GM23248 (cell line): ENCODE measurements at regions not wholly inside any gene's neighbourhood (a gene's known extent, or its start where the extent isn't known, plus 50 kb on each side); places are given as distances from the start of the nearest gene placed in this dataset.

ENCODE experiments used
- EZH2 ChIP-seq: fragments of 200-600 bp; sonication (generic); IDR thresholded peaks from 2 replicates; pipeline ENCODE4 v1.6.1; 2018; ENCODE audit warnings: antibody characterized with exemption, mild to moderate bottlenecking; ENCODE audit not compliant: insufficient read depth, poor library complexity, severe bottlenecking
- EZH2phosphoT487 ChIP-seq: fragments of 200-600 bp; sonication (generic); IDR thresholded peaks from 2 replicates; pipeline ENCODE4 v1.6.1; 2018; ENCODE audit warnings: antibody characterized with exemption, moderate library complexity, mild to moderate bottlenecking, low read depth; ENCODE audit not compliant: insufficient read depth

GRCh38 chr2:156115338-156115737 is 217.2 kb downstream of the NR4A2 start:
- TF ChIP-seq EZH2 (no peak), EZH2phosphoT487 (no peak)
